ENCODE measurements at regions not wholly inside any gene's neighbourhood (a gene's known extent, or its start where the extent isn't known, plus 50 kb on each side); places are given as distances from the start of the nearest gene placed in this dataset.

- no peaks in the 10 kb centered on the region for H3K27me3 ChIP-seq (ENCODE audit: insufficient read depth, low read length)
- H3K4me3 Mint-ChIP-seq, result no peak overlapping the region
- WGBS (ENCODE audit: extremely low coverage, insufficient read length, low lambda C conversion rate), result no CpG with 5 or more reads among the region's 11 CpGs
- no peak overlapping the region for H3K4ac ChIP-seq (ENCODE audit: low read depth, low read length)
- no peak overlapping the region for H2BK12ac ChIP-seq (ENCODE audit: insufficient read length, low read depth, low read length)
- no peak overlapping the region for H3K27ac ChIP-seq (ENCODE audit: insufficient read length, low read depth, low read length)
- no peak overlapping the region for H3K4me2 ChIP-seq (ENCODE audit: insufficient read depth, insufficient read length, low read length)
- H2BK120ac ChIP-seq (ENCODE audit: low read depth, low read length, poor library complexity, severe bottlenecking), result no peak overlapping the region
- H3K79me2 ChIP-seq (ENCODE audit: insufficient read depth, low read length), result no peaks in the 10 kb centered on the region
- peaks cover 3% of the 10 kb centered on the region; the same call in 1 of the 2 replicates for H3K4me1 ChIP-seq (ENCODE audit: insufficient read depth, low read length)
- no peak overlapping the region for H2BK20ac ChIP-seq (ENCODE audit: low read depth, low read length, poor library complexity, severe bottlenecking)
- H3K27ac Mint-ChIP-seq, result no peak overlapping the region
- no peak overlapping the region for H3K9ac ChIP-seq (ENCODE audit: extremely low read depth, insufficient read length, low read length)
- no peak overlapping the region for H2AK5ac ChIP-seq (ENCODE audit: insufficient read length, low read length)
- no peak overlapping the region for H4K91ac ChIP-seq (ENCODE audit: insufficient read length, low read depth, low read length)
- no peak overlapping the region for H2BK5ac ChIP-seq (ENCODE audit: insufficient read length, low read length)
- no peak overlapping the region for H2AFZ ChIP-seq (ENCODE audit: low read length)
- H4K8ac ChIP-seq (replicated peaks; ENCODE audit: insufficient read length, low read depth, low read length), result no peak overlapping the region
- H3T11ph ChIP-seq (ENCODE audit: low read length), result no peak overlapping the region
- H3K14ac ChIP-seq (ENCODE audit: insufficient read depth, low read length), result no peak overlapping the region
- no peaks in the 10 kb centered on the region for H4K20me1 ChIP-seq (ENCODE audit: control insufficient read depth, insufficient read depth, insufficient read length)
- H3K9me3 Mint-ChIP-seq, result peaks cover 3 to 4% of the 10 kb centered on the region in 2 experiments; a peak in 3 of 5 replicates
- peaks cover 0 to 10% (median 2%) of the 10 kb centered on the region in 3 experiments; a peak in 5 of 7 replicates for H3K36me3 Mint-ChIP-seq (ENCODE audit: insufficient read depth in 1 of 3, low read depth in 3 of 3)
- no peaks in the 10 kb centered on the region for H3K79me1 ChIP-seq (ENCODE audit: insufficient read depth, low read depth, low read length, poor library complexity, severe bottlenecking)
- H3K4me1 Mint-ChIP-seq, result peaks cover 16 to 39% of the 10 kb centered on the region in 2 experiments
- no peak overlapping the region for H4K5ac ChIP-seq (ENCODE audit: insufficient read length, low read depth, low read length)
- no peak overlapping the region for H3K56ac ChIP-seq (ENCODE audit: insufficient read length, low read depth, low read length)
- H2BK15ac ChIP-seq (ENCODE audit: low read depth, low read length), result no peak overlapping the region
- no peak overlapping the region for H3K18ac ChIP-seq (ENCODE audit: insufficient read length, low read depth, low read length)
- no peaks in the 10 kb centered on the region for H3K23me2 ChIP-seq (ENCODE audit: insufficient read length, low read depth, low read length, poor library complexity, severe bottlenecking)
- no peak overlapping the region for H3K23ac ChIP-seq (ENCODE audit: insufficient read length, low read depth, low read length)
- H3K9me3 ChIP-seq (ENCODE audit: control insufficient read depth, low read depth, low read length), result no peaks in the 10 kb centered on the region
- peaks cover 5% of the 10 kb centered on the region for H3K27me3 Mint-ChIP-seq (ENCODE audit: low read depth)
- no peak for TF ChIP-seq CTCF (conservative IDR thresholded peaks at IDR 0.05)
- no peak for DNase-seq
These were observed 79.9 kb downstream of the SPRING1 start for GRCh38 chr12:116657921-116658495.

All from H9 (cell line).